ENCODE measurements at regions not wholly inside any gene's neighbourhood (a gene's known extent, or its start where the extent isn't known, plus 50 kb on each side); places are given as distances from the start of the nearest gene placed in this dataset.

- Histone ChIP-seq H3K27me3 (peaks cover 2 to 81% (median 7%) of the 10 kb centered on the region in 3 donors), H3K36me3 (no peaks in the 10 kb centered on the region), H3K4me3 (no peak overlapping the region), H3K27ac (no peak overlapping the region), H3K9me3 (no peaks in the 10 kb centered on the region), H3K4me1 (peaks cover 0 to 6% (median 0%) of the 10 kb centered on the region in 4 donors)
- 90 to 98% (median 96%) methylated on average over 2 of the region's 2 CpGs for WGBS, 5 donors
- no peak for TF ChIP-seq CTCF (IDR thresholded peaks at IDR 0.05)
- TF ChIP-seq EP300 (IDR thresholded peaks at IDR 0.05): no peak
- TF ChIP-seq POLR2AphosphoS5 (IDR thresholded peaks at IDR 0.05): no peak
- TF ChIP-seq POLR2A (IDR thresholded peaks at IDR 0.05): no peak
- DNase-seq: no peak
- intact Hi-C loops (cut with DNase I; ENCODE audit: low total_unique reads): no loop called here
These were observed 62.3 kb downstream of the ZIC5 start for GRCh38 chr13:99909097-99909835.

DNA sequence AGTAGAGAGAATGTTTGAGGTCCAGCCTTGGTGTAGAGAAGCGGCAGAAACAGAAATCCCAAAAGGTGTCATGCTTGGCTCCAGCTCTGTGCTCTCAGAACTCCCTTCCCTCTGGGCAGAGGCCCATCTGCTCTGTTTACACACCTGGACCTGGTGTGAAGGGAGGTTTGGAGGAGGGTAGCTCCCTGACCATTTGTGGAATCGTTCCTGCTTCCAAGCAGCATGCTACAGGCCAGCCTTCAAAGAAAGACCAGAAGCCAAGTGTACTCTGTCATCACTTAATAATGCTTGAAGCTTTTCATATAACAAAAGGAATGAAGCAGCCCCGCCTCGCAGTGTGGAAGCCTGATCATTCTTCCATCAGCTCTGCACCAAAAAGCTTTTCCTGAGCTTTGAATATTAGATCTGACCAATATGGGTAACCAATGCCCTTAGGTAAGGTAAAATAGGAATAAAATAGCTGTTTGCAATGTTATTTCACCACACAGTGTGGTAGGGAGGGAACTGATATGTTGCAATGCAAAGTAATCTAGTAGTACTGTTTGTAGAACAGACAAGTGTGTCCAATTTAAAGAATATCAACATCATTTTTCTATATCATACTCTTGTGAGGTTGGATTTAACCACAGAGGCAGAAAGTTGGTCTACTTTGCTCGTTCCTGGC, 63.3 kb downstream of the ZIC5 start:
- Histone ChIP-seq H3K4me1 (peaks cover 0 to 6% (median 0%) of the 10 kb centered on the region in 4 donors), H3K9me3 (no peaks in the 10 kb centered on the region), H3K4me3 (no peak overlapping the region), H3K27me3 (peaks cover 2 to 77% (median 7%) of the 10 kb centered on the region in 3 donors), H3K36me3 (no peaks in the 10 kb centered on the region), H3K27ac (no peak overlapping the region)
- intact Hi-C loops (cut with DNase I; ENCODE audit: low total_unique reads): no loop called here
- peak in 1 of 2 donors; percentile 71 for DNase-seq
- 46 to 53% (median 48%) methylated on average over 5 of the region's 5 CpGs for WGBS, 5 donors
- TF ChIP-seq POLR2A (IDR thresholded peaks at IDR 0.05): no peak
- no peak for TF ChIP-seq EP300 (IDR thresholded peaks at IDR 0.05)
- TF ChIP-seq POLR2AphosphoS5 (IDR thresholded peaks at IDR 0.05): no peak
- no peak for TF ChIP-seq CTCF (IDR thresholded peaks at IDR 0.05)

DNA sequence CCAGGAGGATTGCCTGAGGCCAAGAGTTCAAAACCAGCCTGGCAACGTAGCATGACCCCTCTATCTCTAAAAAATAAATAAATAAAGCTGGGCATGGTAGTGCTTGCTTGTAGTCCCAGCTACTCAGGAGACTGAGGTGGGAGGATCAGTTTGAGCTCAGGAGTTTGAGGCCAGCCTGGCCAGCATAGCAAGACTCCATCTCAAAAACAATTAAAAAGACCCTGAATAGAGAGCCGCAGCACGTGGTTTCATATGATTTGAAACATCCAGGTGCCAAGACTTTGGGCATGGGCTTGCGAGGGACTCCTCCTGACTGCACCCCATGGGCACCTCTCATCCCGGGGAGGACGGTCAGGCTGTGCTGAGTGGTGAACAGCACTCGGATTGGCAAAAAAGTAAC, 63.9 kb downstream of the ZIC5 start:
- Histone ChIP-seq H3K27me3 (peaks cover 2 to 74% (median 7%) of the 10 kb centered on the region in 3 donors), H3K36me3 (no peaks in the 10 kb centered on the region), H3K4me1 (peaks cover 0 to 6% (median 0%) of the 10 kb centered on the region in 4 donors), H3K4me3 (no peak overlapping the region), H3K9me3 (no peaks in the 10 kb centered on the region), H3K27ac (no peak overlapping the region)
- intact Hi-C loops (cut with DNase I; ENCODE audit: low total_unique reads): no loop called here
- 72 to 87% (median 85%) methylated on average over 7 of the region's 7 CpGs for WGBS, 5 donors
- no peak for DNase-seq
- TF ChIP-seq POLR2AphosphoS5 (IDR thresholded peaks at IDR 0.05) (no peak), EP300 (IDR thresholded peaks at IDR 0.05) (no peak), CTCF (IDR thresholded peaks at IDR 0.05) (no peak), POLR2A (IDR thresholded peaks at IDR 0.05) (no peak)

GRCh38 chr13:99907038-99907437, 64.5 kb downstream of the ZIC5 start:
- no peak for DNase-seq
- H3K9me3 ChIP-seq: no peaks in the 10 kb centered on the region
- WGBS, 5 donors: 86 to 96% (median 89%) methylated on average over 2 of the region's 2 CpGs

More at GRCh38 chr13:99907038-99907437, 64.5 kb downstream of the ZIC5 start:
- peaks cover 0 to 6% (median 0%) of the 10 kb centered on the region in 4 donors for H3K4me1 ChIP-seq
- H3K27me3 ChIP-seq: peaks cover 2 to 70% (median 7%) of the 10 kb centered on the region in 3 donors
- intact Hi-C loops (cut with DNase I; ENCODE audit: low total_unique reads): no loop called here
- H3K4me3 ChIP-seq: no peak overlapping the region
- no peaks in the 10 kb centered on the region for H3K36me3 ChIP-seq
- no peak overlapping the region for H3K27ac ChIP-seq
- TF ChIP-seq EP300 (IDR thresholded peaks at IDR 0.05) (no peak), POLR2AphosphoS5 (IDR thresholded peaks at IDR 0.05) (no peak), CTCF (IDR thresholded peaks at IDR 0.05) (no peak), POLR2A (IDR thresholded peaks at IDR 0.05) (no peak)
